IMR-90 (cell line): ENCODE measurements at regions not wholly inside any gene's neighbourhood (a gene's known extent, or its start where the extent isn't known, plus 50 kb on each side); places are given as distances from the start of the nearest gene placed in this dataset.

ENCODE experiments used
- BHLHE40 ChIP-seq: fragments of 150-350 bp; IDR thresholded peaks from 2 replicates; pipeline ENCODE4 v1.6.1; 2016; ENCODE audit warnings: mild to moderate bottlenecking, low read depth, low read length
- CEBPB ChIP-seq: IDR thresholded peaks from 2 replicates; pipeline ENCODE4 v1.6.1; 2012; ENCODE audit warnings: low read depth, low read length, improper control_type of control experiment
- RFX5 ChIP-seq: IDR thresholded peaks from 2 replicates; pipeline ENCODE4 v1.8.0; 2012; ENCODE audit warnings: low read depth, mild to moderate bottlenecking, low read length, moderate library complexity
- TF ChIP-seq, protein P1 (sequence below): conservative IDR thresholded peaks from 2 replicates; pipeline ENCODE4 v1.5.1; 2012; ENCODE audit warnings: mild to moderate bottlenecking, low read depth, low read length, improper control_type of control experiment

DNA sequence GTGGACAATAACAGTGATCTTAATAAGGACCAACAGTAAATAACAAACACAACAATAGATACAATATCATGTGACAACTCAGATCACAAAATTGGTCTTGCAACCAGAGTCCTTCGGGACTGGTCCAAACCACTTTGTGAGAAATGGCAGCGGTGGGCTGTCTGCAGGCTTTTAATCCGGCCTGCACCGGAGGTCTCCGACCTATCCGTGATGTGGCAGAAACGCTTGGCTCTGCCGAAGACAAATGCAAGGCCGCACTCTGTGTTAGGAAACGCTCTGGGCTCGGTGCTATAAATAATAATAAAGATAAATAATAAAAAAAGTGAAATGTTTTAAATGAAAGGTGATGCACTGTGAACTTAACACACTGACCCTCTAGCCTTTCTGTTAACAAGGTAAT, 810.6 kb upstream of the NR2F2 start:
- TF ChIP-seq, protein P1, sequence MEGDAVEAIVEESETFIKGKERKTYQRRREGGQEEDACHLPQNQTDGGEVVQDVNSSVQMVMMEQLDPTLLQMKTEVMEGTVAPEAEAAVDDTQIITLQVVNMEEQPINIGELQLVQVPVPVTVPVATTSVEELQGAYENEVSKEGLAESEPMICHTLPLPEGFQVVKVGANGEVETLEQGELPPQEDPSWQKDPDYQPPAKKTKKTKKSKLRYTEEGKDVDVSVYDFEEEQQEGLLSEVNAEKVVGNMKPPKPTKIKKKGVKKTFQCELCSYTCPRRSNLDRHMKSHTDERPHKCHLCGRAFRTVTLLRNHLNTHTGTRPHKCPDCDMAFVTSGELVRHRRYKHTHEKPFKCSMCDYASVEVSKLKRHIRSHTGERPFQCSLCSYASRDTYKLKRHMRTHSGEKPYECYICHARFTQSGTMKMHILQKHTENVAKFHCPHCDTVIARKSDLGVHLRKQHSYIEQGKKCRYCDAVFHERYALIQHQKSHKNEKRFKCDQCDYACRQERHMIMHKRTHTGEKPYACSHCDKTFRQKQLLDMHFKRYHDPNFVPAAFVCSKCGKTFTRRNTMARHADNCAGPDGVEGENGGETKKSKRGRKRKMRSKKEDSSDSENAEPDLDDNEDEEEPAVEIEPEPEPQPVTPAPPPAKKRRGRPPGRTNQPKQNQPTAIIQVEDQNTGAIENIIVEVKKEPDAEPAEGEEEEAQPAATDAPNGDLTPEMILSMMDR: no peak
- TF ChIP-seq BHLHE40 (no peak), RFX5 (no peak), CEBPB (no peak)
